ENCODE measurements at regions not wholly inside any gene's neighbourhood (a gene's known extent, or its start where the extent isn't known, plus 50 kb on each side); places are given as distances from the start of the nearest gene placed in this dataset.

- TF ChIP-seq REST (IDR thresholded peaks at IDR 0.05; ENCODE audit: unreplicated experiment) (no peak), CTCF (conservative IDR thresholded peaks at IDR 0.05; ENCODE audit: low read depth in 2 of 2) (no peak), POLR2AphosphoS5 (IDR thresholded peaks at IDR 0.05; ENCODE audit: low read depth) (no peak), EZH2 (IDR thresholded peaks at IDR 0.05; ENCODE audit: low read depth, unreplicated experiment) (no peak), ZNF462 (CRISPR knock-in tag; IDR thresholded peaks at IDR 0.05) (no peak), EZH2phosphoT487 (IDR thresholded peaks at IDR 0.05; ENCODE audit: unreplicated experiment) (no peak), NANOG (IDR thresholded peaks at IDR 0.05; ENCODE audit: borderline replicate concordance) (no peak), JUNB (IDR thresholded peaks at IDR 0.05; ENCODE audit: unreplicated experiment) (no peak), CREB1 (CRISPR knock-in tag; IDR thresholded peaks at IDR 0.05; ENCODE audit: low read depth) (no peak)
Observed at GRCh38 chr2:146709004-146709403, 1135.8 kb upstream of the ACVR2A start.

Measured in GM23338 (cell line).